Thyroid gland (tissue), 4 donors: ENCODE measurements at regions not wholly inside any gene's neighbourhood (a gene's known extent, or its start where the extent isn't known, plus 50 kb on each side); places are given as distances from the start of the nearest gene placed in this dataset.

ENCODE experiments used
- CTCF ChIP-seq, 6 experiments: fragments of 200-600 bp in 3 of 6; fragments of 450-650 bp in 3 of 6; sonication (generic) in 3 of 6; IDR thresholded peaks; one replicate each; pipeline ENCODE4 v1.5.1; 2016 to 2019; ENCODE audit warnings: antibody characterized with exemption in 6 of 6, mild to moderate bottlenecking in 2 of 6, inconsistent platforms in 1 of 6, moderate library complexity in 1 of 6
- POLR2A ChIP-seq, 2 donors: fragments of 450-650 bp; IDR thresholded peaks; one replicate each; pipeline ENCODE4 v1.6.1; 2017; ENCODE audit warnings: antibody characterized with exemption in 2 of 2, mild to moderate bottlenecking in 2 of 2, moderate library complexity in 1 of 2

DNA sequence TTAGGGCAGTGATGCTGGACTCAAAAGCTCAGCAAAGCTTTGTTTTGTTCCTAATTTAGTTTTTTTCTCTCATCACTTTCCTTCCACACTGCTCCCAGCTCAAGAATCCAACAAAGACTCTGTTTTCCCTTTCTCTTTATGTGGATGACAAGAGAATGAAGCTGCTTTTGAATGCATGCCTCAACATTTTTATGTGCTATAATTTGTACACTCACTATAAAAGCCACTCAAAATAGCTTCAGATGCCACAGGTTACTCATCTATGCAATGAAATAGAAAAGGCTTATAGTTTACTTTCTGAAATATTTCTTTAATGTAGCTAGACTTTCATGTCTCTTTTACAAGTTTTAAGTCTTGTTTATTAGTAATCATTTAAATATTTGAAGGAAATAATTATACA is 714.9 kb downstream of the OTOL1 start:
- TF ChIP-seq POLR2A (IDR thresholded peaks at IDR 0.05) (no peak), CTCF (IDR thresholded peaks at IDR 0.05) (no peak)
